GM12891 (cell line): ENCODE measurements at regions not wholly inside any gene's neighbourhood (a gene's known extent, or its start where the extent isn't known, plus 50 kb on each side); places are given as distances from the start of the nearest gene placed in this dataset.

ENCODE experiments used
- PAX5 ChIP-seq: IDR thresholded peaks from 2 replicates; pipeline ENCODE4 v1.6.1; 2011; ENCODE audit warnings: low read length, moderate library complexity, mild to moderate bottlenecking; ENCODE audit not compliant: insufficient read depth, severe bottlenecking
- POLR2A ChIP-seq: IDR thresholded peaks from 2 replicates; pipeline ENCODE4 v1.6.1; 2011; ENCODE audit warnings: low read depth, low read length, control low read depth
- POLR2AphosphoS5 ChIP-seq: IDR thresholded peaks from 2 replicates; pipeline ENCODE4 v1.6.1; 2011; ENCODE audit warnings: low read depth, low read length, control low read depth
- POU2F2 ChIP-seq: IDR thresholded peaks from 2 replicates; pipeline ENCODE4 v1.6.1; 2011; ENCODE audit warnings: low read depth, mild to moderate bottlenecking, control low read depth, low read length, moderate library complexity
- TAF1 ChIP-seq: IDR thresholded peaks from 2 replicates; pipeline ENCODE4 v1.6.1; 2011; ENCODE audit warnings: low read depth, low read length, control low read depth

DNA sequence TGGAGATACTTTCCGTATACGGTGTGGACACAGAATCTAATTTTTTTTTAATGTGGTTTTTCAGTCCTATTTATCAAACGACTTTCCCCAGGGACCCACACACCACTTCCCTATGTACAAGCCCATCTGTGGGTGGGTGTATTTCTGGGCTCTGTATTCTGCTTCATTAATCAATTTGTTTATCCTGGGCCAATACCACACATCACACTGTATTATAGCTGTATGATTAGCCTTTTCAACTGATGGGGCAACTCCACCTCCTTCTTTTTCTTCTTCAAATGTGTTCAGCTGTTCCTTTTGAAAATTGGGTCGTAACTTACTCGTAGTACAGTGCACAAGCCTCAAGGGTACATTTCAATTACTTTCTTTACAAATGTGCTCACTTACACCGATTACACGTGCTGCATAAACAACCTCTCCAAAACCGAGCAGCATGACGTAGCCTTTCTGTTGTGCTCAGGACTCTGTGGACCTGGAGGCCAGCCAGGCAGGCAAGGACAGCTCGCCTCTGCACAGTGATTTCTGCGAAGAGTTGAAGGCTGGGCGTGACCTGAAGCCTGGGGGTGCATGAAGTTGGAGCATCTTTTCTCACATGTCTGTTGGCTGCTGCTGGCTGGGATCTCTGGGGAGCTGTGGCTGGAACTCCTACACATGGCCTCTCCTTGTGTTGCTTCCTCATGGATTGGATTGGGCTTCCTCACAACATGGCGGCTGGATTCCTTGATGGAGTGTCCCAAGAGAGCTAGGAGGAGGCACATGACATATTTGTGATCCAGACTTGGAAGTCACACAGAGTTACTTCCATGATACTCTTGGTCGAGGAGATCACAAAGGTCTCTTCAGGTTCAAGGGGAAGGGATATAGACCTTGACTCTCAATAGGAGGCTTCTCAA, 126.5 kb downstream of the CRYAA start:
- TF ChIP-seq POLR2A (no peak), POLR2AphosphoS5 (no peak), POU2F2 (no peak), TAF1 (no peak), PAX5 (no peak)
